HepG2 (cell line): ENCODE measurements at regions not wholly inside any gene's neighbourhood (a gene's known extent, or its start where the extent isn't known, plus 50 kb on each side); places are given as distances from the start of the nearest gene placed in this dataset.

ENCODE experiments used
- ATAC-seq: fragments of 200-7000 bp; cut with Tn5 transposase; 3 replicates; pipeline ENCODE4 v1.9.1; 2020; ENCODE audit warnings: mild to moderate bottlenecking, moderate library complexity
- BruUV-seq: library from RNA; stranded (reverse); fragments of 400-500 nt; replicated peaks from 2 replicates; lab custom pipeline; 2021; lab: Mats Ljungman, UMichigan
- CTCF ChIA-PET: fragments of 300-600 bp; formaldehyde crosslinking; extraction: SDS; loops from one replicate; lab custom pipeline; 2021; ENCODE audit warnings: low total read pairs, inconsistent platforms, low intra/inter-chr PET ratio; lab: Yijun Ruan, JAX
- POLR2A ChIA-PET: fragments of 350-600 bp; sonication (Branson Sonifier 250); formaldehyde crosslinking; loops from one replicate; lab custom pipeline; 2020; ENCODE audit warnings: antibody characterized with exemption, inconsistent platforms; lab: Yijun Ruan, JAX
- DNase-seq: peaks from one replicate; pipeline ENCODE4 v3.0.0-alpha.2; 2015; ENCODE audit warnings: low spot score
- FAIRE-seq: peaks from 3 replicates; lab custom pipeline; 2011; peaks lifted over from hg19 to GRCh38; lab: Jason Lieb, UNC
- H2AFZ ChIP-seq: one replicate; pipeline ENCODE4 v1.6.1; 2011; ENCODE audit warnings: low read length, inconsistent platforms
- H3K27ac ChIP-seq: fragments of 300-600 bp; 3 replicates; pipeline ENCODE4 v1.8.0; 2011; ENCODE audit warnings: mixed run types, mild to moderate bottlenecking, mixed read lengths, low read length, inconsistent platforms; ENCODE audit not compliant: insufficient read depth; ENCODE audit errors: extremely low read length
- H3K27me3 ChIP-seq, 2 experiments: fragments of 200-600 bp in 1 of 2; 2 replicates in 1 of 2; 3 replicates in 1 of 2; pipeline versions ENCODE4 v1.6.0 to v1.8.0; 2011; ENCODE audit warnings: low read length in 2 of 2, mild to moderate bottlenecking in 2 of 2, moderate library complexity in 2 of 2, inconsistent platforms in 1 of 2; ENCODE audit not compliant: insufficient read depth in 2 of 2, control insufficient read depth in 1 of 2
- H3K36me3 ChIP-seq, 2 experiments: fragments of 200-600 bp in 1 of 2; replicated peaks in 1 of 2; 2 replicates in 1 of 2; 3 replicates in 1 of 2; pipeline versions ENCODE4 v1.5.1 to v1.8.0; 2011; ENCODE audit warnings: low read length in 2 of 2, inconsistent platforms in 1 of 2; ENCODE audit not compliant: insufficient read depth in 2 of 2, control insufficient read depth in 1 of 2
- H3K4me1 ChIP-seq: 2 replicates; pipeline ENCODE4 v1.5.1; 2012; ENCODE audit warnings: low read length, inconsistent platforms; ENCODE audit not compliant: insufficient read depth
- H3K4me2 ChIP-seq: 2 replicates; pipeline ENCODE4 v1.6.0; 2011; ENCODE audit warnings: low read depth, low read length, inconsistent platforms
- H3K4me3 ChIP-seq, 3 experiments: fragments of 200-600 bp in 1 of 3; sonication (generic), shearing (Covaris generic) in 1 of 3; replicated peaks in 1 of 3; 2 replicates each; pipeline ENCODE4 v1.5.1; 2011 to 2016; ENCODE audit warnings: low read length in 3 of 3, inconsistent platforms in 2 of 3, low read depth in 2 of 3, mild to moderate bottlenecking in 2 of 3, control low read depth in 1 of 3, mixed read lengths in 1 of 3; ENCODE audit not compliant: insufficient read depth in 1 of 3
- H3K79me2 ChIP-seq: one replicate; pipeline ENCODE4 v1.6.1; 2011; ENCODE audit warnings: low read length, inconsistent platforms; ENCODE audit not compliant: insufficient read depth
- H3K9ac ChIP-seq: 2 replicates; pipeline ENCODE4 v1.6.0; 2011; ENCODE audit warnings: mild to moderate bottlenecking, low read depth, low read length, inconsistent platforms; ENCODE audit not compliant: insufficient read depth
- H3K9me3 ChIP-seq: 2 replicates; pipeline ENCODE4 v1.5.1; 2012; ENCODE audit warnings: mild to moderate bottlenecking, low read length
- H4K20me1 ChIP-seq: 2 replicates; pipeline ENCODE4 v1.6.0; 2011; ENCODE audit warnings: inconsistent platforms, mild to moderate bottlenecking, low read length, moderate library complexity; ENCODE audit not compliant: insufficient read depth
- ARID5B ChIP-seq: IDR thresholded peaks from 2 replicates; pipeline ENCODE4 v1.4.0; 2020; ENCODE audit warnings: mild to moderate bottlenecking, missing genetic modification reagents
- HNF4A ChIP-seq: sonication (generic); formaldehyde crosslinking; IDR thresholded peaks from 2 replicates; pipeline ENCODE4 v1.4.0; 2020; ENCODE audit warnings: missing genetic modification reagents
- JARID2 ChIP-seq: sonication (generic); formaldehyde crosslinking; IDR thresholded peaks from 2 replicates; pipeline ENCODE4 v1.8.1; 2023; ENCODE audit warnings: missing genetic modification reagents, inconsistent platforms; ENCODE audit not compliant: insufficient replicate concordance
- NFE2L2 ChIP-seq: fragments of 150-350 bp; IDR thresholded peaks from 2 replicates; pipeline ENCODE4 v1.6.1; 2014; ENCODE audit warnings: low read length
- POGZ ChIP-seq: sonication (generic); formaldehyde crosslinking; IDR thresholded peaks from 2 replicates; pipeline ENCODE4 v1.4.0; 2020; ENCODE audit warnings: mild to moderate bottlenecking, missing genetic modification reagents
- RFXANK ChIP-seq: IDR thresholded peaks from 2 replicates; pipeline ENCODE4 v1.6.1; 2016
- SAP130 ChIP-seq: IDR thresholded peaks from 2 replicates; pipeline ENCODE4 v1.6.1; 2016; ENCODE audit warnings: low read depth
- SP1 ChIP-seq, 2 experiments: fragments of 450-650 bp in 1 of 2; sonication (generic) in 1 of 2; formaldehyde crosslinking in 1 of 2; IDR thresholded peaks; 2 replicates each; pipeline versions ENCODE4 v1.4.0 to v1.6.1; 2016 to 2020; ENCODE audit warnings: missing genetic modification reagents in 1 of 2
- SP140L ChIP-seq: sonication (generic); formaldehyde crosslinking; IDR thresholded peaks from 2 replicates; pipeline ENCODE4 v1.4.0; 2020; ENCODE audit warnings: missing genetic modification reagents, borderline replicate concordance
- THYN1 ChIP-seq: sonication (generic); formaldehyde crosslinking; IDR thresholded peaks from 2 replicates; pipeline ENCODE4 v1.8.1; 2023; ENCODE audit warnings: low read depth, mild to moderate bottlenecking, moderate library complexity, missing genetic modification reagents, borderline replicate concordance
- YY1 ChIP-seq: IDR thresholded peaks from 2 replicates; pipeline ENCODE4 v1.6.1; 2011; ENCODE audit warnings: low read length, low read depth, moderate library complexity, mild to moderate bottlenecking; ENCODE audit not compliant: insufficient read depth, insufficient replicate concordance
- ZMYM4 ChIP-seq: sonication (generic); formaldehyde crosslinking; IDR thresholded peaks from 2 replicates; pipeline ENCODE4 v1.8.1; 2023; ENCODE audit warnings: mild to moderate bottlenecking, missing genetic modification reagents
- ZNF569 ChIP-seq: sonication (generic); formaldehyde crosslinking; IDR thresholded peaks from 2 replicates; pipeline ENCODE4 v1.5.0; 2020; ENCODE audit warnings: mild to moderate bottlenecking, missing genetic modification reagents, moderate library complexity, borderline replicate concordance
- ZNF788 ChIP-seq: sonication (generic); formaldehyde crosslinking; IDR thresholded peaks from 2 replicates; pipeline ENCODE4 v1.5.0; 2020; ENCODE audit warnings: mild to moderate bottlenecking, missing genetic modification reagents, borderline replicate concordance
- WGBS: methylation state at CpG from one replicate; pipeline ENCODE4 v1.1.6; 2017; ENCODE audit warnings: low lambda C conversion rate; 5-methylcytosine and 5-hydroxymethylcytosine counted together
- in situ Hi-C: cut with HindIII; loops from 2 replicates; pipeline ENCODE4 v1.10.0; 2017; ENCODE audit warnings: low pct_unique_long_range_greater_than_20kb; ENCODE audit not compliant: extremely low pct_ligation_motif_present
- intact Hi-C: fragments of 100-400 bp; cut with micrococcal nuclease; formaldehyde crosslinking; loops from one replicate; pipeline ENCODE4 v1.10.0; 2022; ENCODE audit not compliant: unreplicated experiment

- TF ChIP-seq JARID2 (CRISPR knock-in tag) (no peak), POGZ (CRISPR knock-in tag) (no peak), THYN1 (CRISPR knock-in tag) (no peak)
- TF ChIP-seq, all 625 proteins: peak for 0
Measured at GRCh38 chr4:32748061-32748460, 2027.9 kb downstream of the PCDH7 start (continued).

GRCh38 chr4:32748498-32748897 is 2028.3 kb downstream of the PCDH7 start:
- WGBS: 23% methylated on average over 9 of the region's 9 CpGs
- FAIRE-seq (peak; percentile 66), ATAC-seq (peak; percentile 98), DNase-seq (peak; percentile 79)
- Histone ChIP-seq H3K4me2 (no peak overlapping the region), H3K27ac (no peak overlapping the region), H3K4me1 (peaks cover 9% of the 10 kb centered on the region), H3K9me3 (no peaks in the 10 kb centered on the region), H3K27me3 (no peaks in the 10 kb centered on the region; a peak in 1 of 5 replicates), H2AFZ (no peak overlapping the region), H3K4me3 (no peak overlapping the region), H4K20me1 (no peaks in the 10 kb centered on the region), H3K36me3 (no peaks in the 10 kb centered on the region), H3K9ac (no peak overlapping the region), H3K79me2 (no peaks in the 10 kb centered on the region)
- POLR2A ChIA-PET: no interaction called here
- no TSS peak for BruUV-seq
- in situ Hi-C loops (no loop called here), intact Hi-C loops (loop anchor here (5.0 to 10.0 kb wide), 2 partner anchors 46 to 84 kb away; no protein-coding TSS in a partner anchor)
- CTCF ChIA-PET: no interaction called here
- TF ChIP-seq ARID5B (no peak), ZMYM4 (CRISPR knock-in tag) (0 out of 2 replicates have a peak, but pooled peaks have one; percentile 19), SP1 (IDR thresholded peaks at IDR 0.05) (no peak), SP1 (CRISPR knock-in tag; IDR thresholded peaks at IDR 0.05) (no peak), SP140L (CRISPR knock-in tag) (no peak), ZNF788 (CRISPR knock-in tag) (no peak), NFE2L2 (no peak), YY1 (no peak), HNF4A (CRISPR knock-in tag) (peak; percentile 76), RFXANK (CRISPR knock-in tag) (no peak), SAP130 (CRISPR knock-in tag) (no peak), ZNF569 (CRISPR knock-in tag) (no peak)
